H9 (cell line): ENCODE measurements at regions not wholly inside any gene's neighbourhood (a gene's known extent, or its start where the extent isn't known, plus 50 kb on each side); places are given as distances from the start of the nearest gene placed in this dataset.

ENCODE experiments used
- DNase-seq: peaks from one replicate; pipeline ENCODE4 v3.0.0-alpha.2; 2017
- H2AFZ ChIP-seq: one replicate; pipeline ENCODE4 v1.6.1; 2013; ENCODE audit warnings: mild to moderate bottlenecking, low read length, control low read depth, moderate library complexity
- H2AK5ac ChIP-seq: 2 replicates; pipeline ENCODE4 v1.6.1; 2013; ENCODE audit warnings: low read length, control low read depth, mixed read lengths; ENCODE audit not compliant: insufficient read length
- H2BK120ac ChIP-seq: one replicate; pipeline ENCODE4 v1.6.1; 2013; ENCODE audit warnings: low read depth, mild to moderate bottlenecking, low read length, control low read depth, inconsistent platforms; ENCODE audit not compliant: poor library complexity, severe bottlenecking
- H2BK12ac ChIP-seq: 2 replicates; pipeline ENCODE4 v1.6.1; 2013; ENCODE audit warnings: low read length, control low read depth, mixed read lengths, low read depth; ENCODE audit not compliant: insufficient read length
- H2BK15ac ChIP-seq: 2 replicates; pipeline ENCODE4 v1.6.1; 2013; ENCODE audit warnings: low read depth, low read length, control low read depth
- H2BK20ac ChIP-seq: one replicate; pipeline ENCODE4 v1.6.1; 2013; ENCODE audit warnings: low read depth, mild to moderate bottlenecking, low read length, control low read depth, inconsistent platforms; ENCODE audit not compliant: poor library complexity, severe bottlenecking
- H2BK5ac ChIP-seq: 2 replicates; pipeline ENCODE4 v1.6.1; 2013; ENCODE audit warnings: low read length, control low read depth, mixed read lengths; ENCODE audit not compliant: insufficient read length
- H3K14ac ChIP-seq: 2 replicates; pipeline ENCODE4 v1.6.1; 2013; ENCODE audit warnings: low read length, control low read depth; ENCODE audit not compliant: insufficient read depth
- H3K18ac ChIP-seq: 2 replicates; pipeline ENCODE4 v1.6.1; 2013; ENCODE audit warnings: low read depth, mild to moderate bottlenecking, mixed read lengths, low read length, control low read depth; ENCODE audit not compliant: insufficient read length
- H3K23ac ChIP-seq: 2 replicates; pipeline ENCODE4 v1.6.1; 2013; ENCODE audit warnings: low read length, control low read depth, mixed read lengths, low read depth; ENCODE audit not compliant: insufficient read length
- H3K23me2 ChIP-seq: 2 replicates; pipeline ENCODE4 v1.6.1; 2013; ENCODE audit warnings: low read depth, mild to moderate bottlenecking, mixed read lengths, low read length, control low read depth; ENCODE audit not compliant: insufficient read length, poor library complexity, severe bottlenecking
- H3K27ac ChIP-seq: 2 replicates; pipeline ENCODE4 v1.5.1; 2013; ENCODE audit warnings: low read length, control low read depth, mixed read lengths, low read depth; ENCODE audit not compliant: insufficient read length
- H3K27me3 ChIP-seq: 2 replicates; pipeline ENCODE4 v1.6.1; 2013; ENCODE audit warnings: low read length, control low read depth, inconsistent platforms; ENCODE audit not compliant: insufficient read depth
- H3K4ac ChIP-seq: 2 replicates; pipeline ENCODE4 v1.6.1; 2013; ENCODE audit warnings: low read depth, mild to moderate bottlenecking, control low read depth, inconsistent platforms, low read length, moderate library complexity
- H3K4me1 ChIP-seq: 2 replicates; pipeline ENCODE4 v1.6.1; 2013; ENCODE audit warnings: low read length, control low read depth, inconsistent platforms; ENCODE audit not compliant: insufficient read depth
- H3K4me2 ChIP-seq: 2 replicates; pipeline ENCODE4 v1.6.1; 2013; ENCODE audit warnings: low read length, control low read depth, mixed read lengths; ENCODE audit not compliant: insufficient read length, insufficient read depth
- H3K56ac ChIP-seq: 2 replicates; pipeline ENCODE4 v1.6.1; 2013; ENCODE audit warnings: low read depth, mild to moderate bottlenecking, mixed read lengths, low read length, control low read depth; ENCODE audit not compliant: insufficient read length
- H3K79me1 ChIP-seq: 2 replicates; pipeline ENCODE4 v1.6.1; 2013; ENCODE audit warnings: low read depth, mild to moderate bottlenecking, moderate library complexity, low read length, control low read depth, inconsistent platforms; ENCODE audit not compliant: insufficient read depth, poor library complexity, severe bottlenecking
- H3K79me2 ChIP-seq: 2 replicates; pipeline ENCODE4 v1.6.1; 2013; ENCODE audit warnings: low read length, control low read depth, inconsistent platforms; ENCODE audit not compliant: insufficient read depth
- H3K9ac ChIP-seq: 2 replicates; pipeline ENCODE4 v1.6.1; 2013; ENCODE audit warnings: low read length, control low read depth, mixed read lengths; ENCODE audit not compliant: insufficient read length; ENCODE audit errors: extremely low read depth
- H3K9me3 ChIP-seq: one replicate; pipeline ENCODE4 v1.6.1; 2013; ENCODE audit warnings: low read depth, low read length, inconsistent platforms; ENCODE audit not compliant: control insufficient read depth
- H3T11ph ChIP-seq: one replicate; pipeline ENCODE4 v1.6.1; 2013; ENCODE audit warnings: mild to moderate bottlenecking, low read length, control low read depth, inconsistent platforms
- H4K20me1 ChIP-seq: one replicate; pipeline ENCODE4 v1.6.1; 2013; ENCODE audit not compliant: control insufficient read depth, insufficient read length, insufficient read depth
- H4K5ac ChIP-seq: 2 replicates; pipeline ENCODE4 v1.6.1; 2013; ENCODE audit warnings: low read depth, mild to moderate bottlenecking, mixed read lengths, low read length, control low read depth; ENCODE audit not compliant: insufficient read length
- H4K8ac ChIP-seq: replicated peaks from 2 replicates; pipeline ENCODE4 v1.6.1; 2013; ENCODE audit warnings: low read length, control low read depth, mixed read lengths, low read depth; ENCODE audit not compliant: insufficient read length
- H4K91ac ChIP-seq: 2 replicates; pipeline ENCODE4 v1.6.1; 2013; ENCODE audit warnings: low read depth, mild to moderate bottlenecking, moderate library complexity, mixed read lengths, low read length, control low read depth; ENCODE audit not compliant: insufficient read length
- H3K27ac Mint-ChIP-seq, 3 experiments: 2 replicates in 2 of 3; 3 replicates in 1 of 3; pipeline ENCODE4 v1.8.0; 2020 to 2021; ENCODE audit warnings: mixed read lengths in 3 of 3, mild to moderate bottlenecking in 1 of 3, moderate library complexity in 1 of 3
- H3K27me3 Mint-ChIP-seq: 2 replicates; pipeline ENCODE4 v1.8.0; 2021; ENCODE audit warnings: low read depth, mild to moderate bottlenecking, moderate library complexity, mixed read lengths
- H3K36me3 Mint-ChIP-seq, 3 experiments: 2 replicates in 2 of 3; 3 replicates in 1 of 3; pipeline ENCODE4 v1.8.0; 2020 to 2021; ENCODE audit warnings: low read depth in 3 of 3, mixed read lengths in 3 of 3; ENCODE audit not compliant: insufficient read depth in 1 of 3
- H3K4me1 Mint-ChIP-seq, 2 experiments: 2 replicates each; pipeline ENCODE4 v1.8.0; 2020; ENCODE audit warnings: mixed read lengths in 2 of 2
- H3K4me3 Mint-ChIP-seq, 2 experiments: 2 replicates in 1 of 2; 3 replicates in 1 of 2; pipeline ENCODE4 v1.8.0; 2020 to 2021; ENCODE audit warnings: mild to moderate bottlenecking in 2 of 2, mixed read lengths in 2 of 2, moderate library complexity in 1 of 2
- H3K9me3 Mint-ChIP-seq, 2 experiments: 2 replicates in 1 of 2; 3 replicates in 1 of 2; pipeline ENCODE4 v1.8.0; 2020; ENCODE audit warnings: mild to moderate bottlenecking in 2 of 2, mixed read lengths in 2 of 2, moderate library complexity in 1 of 2
- CTCF ChIP-seq: fragments of 200-600 bp; sonication (generic); conservative IDR thresholded peaks from 3 replicates; pipeline ENCODE4 v1.8.0; 2021; ENCODE audit warnings: antibody characterized with exemption, mild to moderate bottlenecking
- WGBS: extraction: QIAGEN DNeasy Blood & Tissue Kit; methylation state at CpG from one replicate; pipeline ENCODE4 v1.1.7; 2013; ENCODE audit warnings: missing lambda C conversion rate, low lambda C conversion rate, mixed read lengths; ENCODE audit not compliant: insufficient read length; ENCODE audit errors: extremely low coverage; 5-methylcytosine and 5-hydroxymethylcytosine counted together

GRCh38 chr13:69474011-69474685 lies 633.5 kb upstream of the ATXN8OS start:
- no peak overlapping the region for H3K27ac Mint-ChIP-seq
- H3K27ac ChIP-seq: no peak overlapping the region
- no peak for DNase-seq

More at GRCh38 chr13:69474011-69474685, 633.5 kb upstream of the ATXN8OS start:
- Histone ChIP-seq H3K4ac (no peak overlapping the region), H2BK15ac (no peak overlapping the region), H3K9me3 (no peaks in the 10 kb centered on the region), H3K4me2 (no peak overlapping the region), H2BK120ac (no peak overlapping the region), H3K23me2 (no peaks in the 10 kb centered on the region), H3T11ph (no peak overlapping the region), H3K79me1 (no peaks in the 10 kb centered on the region), H2AK5ac (no peak overlapping the region), H3K23ac (no peak overlapping the region), H4K20me1 (no peaks in the 10 kb centered on the region), H3K9ac (no peak overlapping the region), H2BK5ac (no peak overlapping the region), H4K5ac (no peak overlapping the region), H3K14ac (no peak overlapping the region), H3K18ac (no peak overlapping the region), H2BK12ac (no peak overlapping the region), H4K8ac (no peak overlapping the region), H2AFZ (no peak overlapping the region), H2BK20ac (no peak overlapping the region), H3K4me1 (no peaks in the 10 kb centered on the region), H4K91ac (no peak overlapping the region), H3K56ac (no peak overlapping the region), H3K27me3 (no peaks in the 10 kb centered on the region), H3K79me2 (no peaks in the 10 kb centered on the region)
- no CpG with 5 or more reads among the region's 2 CpGs for WGBS
- Mint-ChIP-seq H3K36me3 (no peaks in the 10 kb centered on the region; a peak in 1 of 7 replicates), H3K4me3 (no peak overlapping the region), H3K27me3 (no peaks in the 10 kb centered on the region), H3K9me3 (peaks cover 0 to 8% of the 10 kb centered on the region in 2 experiments; a peak in 3 of 5 replicates), H3K4me1 (no peaks in the 10 kb centered on the region)
- TF ChIP-seq CTCF: no peak
